Stimulated activated CD4-positive, alpha-beta T cell treated with anti-CD3 and anti-CD28 coated beads, Interleukin-2, amount 100 ng/mL, for 24 hours (primary cell): ENCODE measurements at regions not wholly inside any gene's neighbourhood (a gene's known extent, or its start where the extent isn't known, plus 50 kb on each side); places are given as distances from the start of the nearest gene placed in this dataset.
A peak's percentile ranks its signal among the peaks of the same experiment; 100 is the strongest.

Source experiments
- DNase-seq, 2 donors: peaks; one replicate each; pipeline ENCODE4 v3.0.0-alpha.2; 2020

DNA sequence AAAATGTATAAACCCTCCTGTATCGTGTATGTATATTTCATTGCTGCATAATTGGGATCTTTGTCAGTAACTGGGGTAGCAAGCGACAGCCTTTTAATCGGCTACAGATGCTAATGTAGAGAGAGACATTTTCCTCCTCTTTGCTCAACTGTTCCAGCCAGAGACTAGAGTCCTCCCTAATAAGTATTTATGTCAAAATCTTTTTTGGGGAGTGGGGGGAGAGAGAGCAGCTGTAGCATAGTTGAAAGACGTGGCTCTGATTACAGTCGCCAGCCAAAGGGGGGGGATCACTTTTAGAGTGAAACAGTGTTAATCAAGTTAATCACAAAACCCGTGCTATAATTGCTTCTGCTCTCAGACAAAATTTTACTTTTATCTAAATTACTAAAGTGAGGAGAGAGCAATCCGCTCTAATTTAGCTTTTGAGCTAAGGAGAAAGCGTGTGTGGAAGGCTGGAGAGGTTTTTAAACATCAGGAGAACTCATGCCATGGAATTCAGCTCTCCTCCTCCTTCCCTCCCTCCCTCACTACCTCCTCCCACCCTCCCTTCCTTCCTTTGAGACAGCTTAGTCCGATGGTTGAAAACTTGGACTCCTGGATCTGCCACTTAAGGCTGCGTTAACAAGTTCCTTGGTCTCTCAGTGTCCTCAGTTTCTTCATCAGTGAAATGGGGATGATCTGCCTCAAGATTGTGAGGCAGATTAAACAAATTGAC is 87.3 kb upstream of the ZNF618 start:
- no peak for DNase-seq

DNA sequence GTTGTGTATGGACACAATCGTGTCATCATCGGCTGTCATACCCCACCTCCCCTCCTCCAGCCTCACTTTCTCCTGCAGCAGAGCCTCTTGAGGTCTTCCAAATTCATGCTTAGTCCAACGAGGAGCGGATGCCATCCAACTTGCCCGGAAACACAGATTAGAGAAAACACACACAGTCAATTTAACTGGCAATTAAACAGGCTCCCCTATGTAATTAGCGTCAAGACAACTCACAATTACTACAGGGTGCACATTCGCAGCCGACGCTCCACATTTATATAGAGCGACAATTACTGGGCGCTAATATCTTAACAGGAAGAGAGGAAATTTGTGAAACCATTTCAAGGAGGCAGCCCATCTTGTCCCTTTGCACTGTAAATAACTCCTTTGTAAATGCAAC is 86.0 kb upstream of the ZNF618 start:
- no peak for DNase-seq

DNA sequence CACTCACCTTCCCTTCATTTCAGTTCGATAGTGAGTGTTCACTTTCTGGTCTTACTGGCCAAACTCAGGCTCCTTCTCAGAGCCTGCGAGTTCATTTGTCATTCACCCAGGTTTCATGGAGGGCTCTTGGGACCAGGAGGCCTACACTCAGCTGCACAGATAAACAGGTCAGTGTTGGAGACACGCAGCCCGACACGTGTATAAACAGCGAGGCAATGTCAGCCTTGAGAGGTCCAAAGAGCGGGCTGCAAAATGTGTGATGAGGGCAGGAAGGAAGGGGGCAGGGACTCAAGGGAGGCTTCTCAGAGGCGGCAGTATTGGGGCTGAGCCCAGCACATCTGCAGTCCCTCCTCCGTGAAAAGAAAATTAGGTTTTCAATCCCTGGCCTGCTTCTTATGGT is 82.6 kb upstream of the ZNF618 start:
- DNase-seq = no peak

DNA sequence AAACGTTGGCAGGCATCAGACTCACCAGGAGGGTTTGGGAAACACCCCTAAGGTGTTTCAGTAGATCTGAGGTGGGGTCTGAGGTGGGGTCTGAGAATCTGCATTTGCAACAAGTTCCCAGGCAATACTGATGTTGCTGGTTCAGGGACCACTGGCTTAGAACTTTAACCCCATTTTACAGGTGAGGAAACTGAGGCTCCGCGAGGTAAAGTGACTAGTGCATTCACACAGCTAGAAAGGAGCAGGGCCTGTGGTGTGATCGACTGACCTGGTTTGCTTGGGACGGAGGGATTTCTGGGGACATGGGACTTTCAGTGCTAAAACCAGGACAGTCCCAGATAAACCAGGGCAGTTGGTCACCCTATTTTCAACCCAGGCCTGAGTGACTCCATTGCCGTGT is 81.4 kb upstream of the ZNF618 start:
- no peak for DNase-seq

DNA sequence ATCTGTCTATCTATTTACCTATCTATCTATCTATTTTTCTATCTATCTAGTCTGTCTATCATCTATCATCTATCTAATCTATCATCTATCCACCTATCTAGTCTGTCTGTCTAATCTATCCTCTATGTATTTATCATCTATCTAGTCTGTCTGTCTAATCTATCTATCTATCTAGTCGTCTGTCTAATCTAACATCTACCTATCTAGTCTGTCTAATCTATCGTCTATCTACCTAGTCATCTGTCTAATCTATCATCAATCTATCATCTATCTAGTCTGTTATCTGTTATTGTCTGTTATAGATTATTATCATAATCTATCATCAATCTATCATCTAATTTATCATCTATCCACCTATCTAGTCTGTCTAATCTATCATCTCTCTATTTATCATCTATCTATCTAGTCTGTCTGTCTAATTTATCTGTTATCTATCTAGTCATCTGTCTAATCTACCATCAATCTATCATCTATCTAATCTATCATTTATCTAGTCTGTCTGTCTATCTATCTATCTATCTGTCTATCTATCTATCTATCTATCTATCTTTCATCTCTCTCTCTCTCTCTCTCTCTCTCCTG is 80.2 kb upstream of the ZNF618 start:
- DNase-seq = no peak

DNA sequence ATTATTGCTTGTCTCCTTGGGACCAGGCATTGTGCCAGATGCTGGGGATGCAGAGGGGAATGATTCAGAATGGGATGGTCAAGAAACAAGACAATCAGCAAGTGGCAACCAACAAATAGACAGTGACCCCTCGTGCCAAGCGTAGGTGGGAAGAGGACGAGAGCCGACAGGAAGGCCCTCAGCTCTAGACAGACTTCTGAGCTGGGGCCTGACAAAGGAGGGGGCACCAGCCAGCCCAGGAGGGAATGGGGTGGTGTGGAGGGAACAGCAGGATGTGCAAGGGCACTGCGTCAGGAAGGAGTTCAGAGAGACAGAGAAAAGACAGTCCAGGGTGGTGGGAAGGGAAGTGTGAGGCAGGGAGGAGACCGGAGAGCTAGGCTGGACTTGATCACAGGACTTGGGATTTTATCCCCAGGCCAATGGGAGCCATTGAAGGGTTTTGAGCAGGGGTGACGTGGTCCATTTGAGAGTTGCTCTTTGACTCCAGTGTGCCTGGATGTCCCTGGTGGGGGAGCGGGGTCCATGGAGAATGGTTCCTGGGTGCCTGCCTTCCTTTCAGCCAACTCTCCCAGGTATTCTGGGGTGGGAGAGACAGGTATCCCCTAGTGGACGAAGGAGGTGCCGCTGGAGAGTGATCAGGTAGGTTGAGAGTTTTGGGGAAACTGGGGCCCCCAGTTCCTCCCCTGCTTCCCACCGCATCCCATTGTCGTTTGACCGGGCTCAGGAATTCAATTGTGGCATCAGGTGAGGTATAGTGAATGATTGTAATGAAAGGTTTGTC is 79.3 kb upstream of the ZNF618 start:
- no peak for DNase-seq

DNA sequence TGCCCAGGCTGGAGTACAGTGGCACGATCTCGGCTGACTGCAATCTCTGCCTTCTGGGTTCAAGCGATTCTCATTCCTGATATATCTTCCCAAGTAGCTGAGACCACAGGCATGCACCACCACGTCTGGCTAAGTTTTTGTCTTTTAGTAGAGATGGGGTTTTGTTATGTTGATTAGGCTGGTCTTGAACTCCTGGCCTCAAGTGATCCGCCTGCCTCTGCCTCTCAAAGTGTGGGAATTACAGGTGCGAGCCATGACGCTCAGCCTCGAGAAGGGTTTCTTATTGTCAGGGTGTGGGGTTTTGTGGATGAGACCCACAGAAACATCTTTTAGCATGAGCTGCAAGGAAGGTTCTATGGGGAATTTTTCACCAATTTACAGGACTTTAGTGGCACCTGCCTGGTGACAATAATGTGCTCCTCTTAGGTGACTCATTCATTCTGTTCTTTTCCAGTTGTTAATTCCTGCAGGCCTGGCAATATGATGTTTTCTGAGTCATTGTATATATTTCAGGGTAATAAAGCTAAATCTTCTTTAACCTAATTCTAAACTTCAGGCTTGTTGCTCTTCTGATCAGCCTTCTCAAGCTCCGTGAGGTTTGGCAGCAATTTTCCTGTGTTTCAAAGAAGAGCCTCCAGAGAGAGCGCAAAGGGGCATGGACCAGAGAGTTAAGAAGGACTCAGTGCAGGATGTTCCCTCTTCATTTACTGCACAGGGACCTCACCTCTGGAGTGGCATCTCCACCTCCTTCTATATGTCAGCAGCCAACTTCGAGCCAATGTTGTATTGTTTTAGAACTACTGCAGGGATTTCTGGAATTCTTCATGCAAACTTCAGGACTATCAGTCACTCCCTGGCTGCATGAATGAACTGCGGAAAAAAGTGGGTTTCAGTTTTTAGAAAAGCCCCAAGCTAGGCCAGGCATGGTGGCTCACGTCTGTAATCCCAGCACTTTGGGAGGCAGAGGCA is 77.8 kb upstream of the ZNF618 start:
- no peak for DNase-seq

DNA sequence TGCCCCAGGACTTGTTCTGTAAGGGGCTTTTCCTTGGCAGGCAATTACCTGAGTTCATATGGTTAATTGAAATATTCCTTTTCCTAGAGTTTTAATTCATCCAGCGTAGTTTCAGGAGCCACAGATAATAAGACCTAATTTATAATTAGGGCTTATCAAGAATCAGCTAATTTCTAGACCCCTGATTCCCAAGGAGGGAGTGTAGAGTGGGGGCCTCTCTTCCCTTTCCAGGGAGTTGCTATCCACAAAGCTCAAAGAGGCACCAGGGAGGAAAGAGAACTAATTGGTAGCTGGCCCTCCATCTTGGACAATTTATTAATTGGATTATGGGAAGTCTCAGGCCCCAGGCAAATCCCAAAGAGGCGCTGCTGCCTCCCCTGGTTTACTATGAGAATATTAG is 75.8 kb upstream of the ZNF618 start:
- no peak for DNase-seq

DNA sequence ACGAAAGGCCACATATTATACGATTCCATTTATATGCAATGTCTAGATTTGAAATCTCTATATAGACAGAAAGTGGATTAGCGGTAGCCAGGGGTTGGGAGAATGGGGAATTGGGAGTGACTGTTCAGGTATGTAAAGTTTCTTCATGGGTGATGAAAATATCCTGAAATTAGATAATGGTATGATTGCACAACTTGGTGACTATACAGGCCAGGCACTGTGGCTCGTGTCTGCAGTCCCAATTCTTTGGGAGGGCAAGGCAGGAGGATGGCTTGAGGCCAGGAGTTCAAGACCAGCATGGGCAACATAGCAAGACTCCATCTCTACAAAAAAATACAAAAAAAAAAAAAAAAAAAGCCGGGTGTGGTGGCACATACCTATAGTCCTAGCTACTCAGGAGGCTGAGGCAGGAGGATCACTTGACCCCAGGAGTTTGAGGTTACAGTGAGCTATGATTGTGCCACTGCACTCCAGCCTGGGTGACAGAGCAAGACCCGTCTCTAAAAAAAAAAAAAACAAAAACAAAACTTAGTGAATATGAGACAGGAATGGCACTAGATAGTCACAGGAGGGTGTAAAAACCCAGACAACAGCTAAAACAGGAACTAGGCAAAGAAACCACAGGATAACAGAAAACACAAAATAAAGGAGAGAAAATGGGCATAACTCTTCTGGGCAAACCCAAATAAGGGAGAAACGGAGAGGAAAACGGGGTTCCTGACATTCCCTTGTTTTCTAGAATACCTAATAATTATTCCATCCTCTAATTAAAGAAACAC is 72.1 kb upstream of the ZNF618 start:
- DNase-seq = no peak

DNA sequence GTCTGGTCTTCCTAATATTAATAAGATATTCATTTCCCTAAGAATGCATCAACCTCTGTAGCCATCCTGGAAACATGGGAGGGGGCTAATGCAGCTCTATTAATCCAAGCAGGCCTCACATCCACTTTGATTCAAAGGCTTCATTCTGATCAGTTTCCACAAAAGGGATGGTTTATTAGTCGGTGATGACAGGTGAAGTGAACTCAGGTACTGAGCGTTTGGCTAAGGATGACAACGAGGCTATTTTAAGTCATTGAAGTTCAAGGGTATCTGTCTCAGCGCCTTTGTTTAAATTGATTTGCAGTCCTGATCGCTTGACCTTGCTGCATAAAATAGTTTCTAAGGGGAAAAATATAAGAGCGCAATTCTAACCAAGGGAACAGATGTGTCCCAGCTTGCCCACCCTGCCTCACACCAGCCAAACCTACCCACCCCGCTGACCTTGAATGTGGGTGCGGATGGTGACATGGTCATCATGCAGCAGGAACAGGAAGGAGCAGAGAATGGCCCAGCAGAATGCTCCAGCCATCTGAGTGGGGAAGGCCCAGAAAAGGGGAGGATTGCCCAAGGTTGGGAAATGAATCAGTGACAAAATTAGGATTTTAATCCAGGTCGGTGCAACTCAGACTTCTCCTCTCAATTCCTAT is 70.5 kb upstream of the ZNF618 start:
- no peak for DNase-seq

DNA sequence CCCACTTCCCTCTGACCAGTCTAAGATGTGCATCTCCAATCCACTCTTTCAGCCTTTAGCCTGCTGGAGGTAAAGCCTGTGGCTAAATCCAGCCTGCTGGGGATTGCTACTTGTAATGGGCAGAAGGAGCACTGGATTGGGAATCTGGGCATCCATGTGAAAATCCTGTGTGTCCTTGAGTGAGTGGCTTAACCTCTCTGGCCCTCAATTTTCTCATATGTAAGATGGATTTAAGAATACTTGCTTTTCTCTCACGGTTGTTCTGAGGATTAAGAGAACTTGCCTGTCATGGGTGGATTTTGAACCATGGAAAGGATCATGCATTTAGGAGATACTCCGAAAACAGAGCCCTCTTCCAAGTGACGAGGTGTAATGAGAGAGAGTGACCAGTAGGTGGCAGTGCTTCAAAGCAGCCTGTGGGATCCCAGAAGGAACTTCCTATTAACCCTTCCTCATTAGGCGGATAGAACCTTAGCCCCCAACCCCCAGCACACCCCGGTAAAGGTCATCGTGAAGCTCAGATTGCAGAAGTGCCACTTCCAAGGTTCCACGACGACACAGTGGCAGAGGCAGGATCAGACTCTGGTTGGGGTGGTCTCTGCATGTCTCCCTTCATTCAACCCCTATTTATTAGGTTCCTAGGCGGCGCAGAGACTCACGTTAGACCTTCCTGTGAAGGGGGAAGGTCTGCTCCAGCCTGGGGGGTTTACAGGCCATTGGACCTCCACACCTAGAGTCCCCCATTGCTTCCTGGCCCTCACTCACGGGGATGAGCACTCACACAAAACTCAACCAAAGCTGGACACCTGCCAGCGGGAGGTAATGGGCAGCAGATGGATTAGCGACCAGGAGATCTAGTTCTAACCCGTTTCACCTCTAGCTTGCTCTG is 68.7 kb upstream of the ZNF618 start:
- peak; percentile 28 to 45 for DNase-seq

DNA sequence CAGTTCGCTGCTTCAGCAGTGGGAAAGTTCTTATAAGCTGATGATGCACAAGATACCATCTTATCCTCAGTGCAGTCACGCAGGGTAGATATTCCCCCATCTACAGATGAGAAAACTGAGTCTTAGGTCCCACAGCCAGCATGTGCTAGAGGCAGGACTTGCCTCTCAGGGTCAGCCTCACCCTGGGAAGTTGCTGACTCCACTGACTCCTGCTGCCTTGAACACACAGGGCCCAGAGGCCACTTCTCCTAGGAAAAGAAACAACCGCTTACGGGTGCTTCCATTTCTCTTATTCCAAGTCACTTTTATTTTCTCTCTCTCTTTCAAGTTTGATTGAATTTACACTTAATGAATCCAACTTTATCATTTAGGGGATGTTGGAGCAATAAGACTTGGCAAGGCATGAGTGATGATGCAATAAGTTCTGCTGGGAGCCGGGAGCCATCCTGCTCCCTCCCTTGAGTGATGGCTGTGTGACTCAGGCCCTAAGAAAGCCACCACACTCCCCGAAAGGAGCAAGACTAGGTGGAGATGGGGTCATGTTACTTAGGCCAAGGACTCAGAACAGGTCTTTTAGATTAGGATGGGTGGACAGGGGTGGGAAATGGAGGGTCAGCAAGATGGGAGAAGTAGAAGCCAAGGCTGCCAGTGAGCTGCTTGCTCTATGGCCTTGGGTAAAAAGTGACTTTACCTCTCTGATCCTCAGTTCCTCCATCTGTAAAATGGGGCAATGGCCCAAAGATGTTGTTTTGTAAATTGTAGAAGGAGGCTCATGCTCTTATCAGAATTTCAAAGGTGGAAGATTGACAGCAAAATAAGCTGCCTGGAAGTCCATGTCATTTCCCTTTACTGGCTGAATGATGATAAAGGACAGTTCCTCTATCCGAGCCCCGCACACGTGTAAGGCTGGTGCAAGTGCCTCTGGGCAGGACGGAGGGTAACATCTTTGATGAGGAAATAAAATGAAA is 67.4 kb upstream of the ZNF618 start:
- no peak for DNase-seq

DNA sequence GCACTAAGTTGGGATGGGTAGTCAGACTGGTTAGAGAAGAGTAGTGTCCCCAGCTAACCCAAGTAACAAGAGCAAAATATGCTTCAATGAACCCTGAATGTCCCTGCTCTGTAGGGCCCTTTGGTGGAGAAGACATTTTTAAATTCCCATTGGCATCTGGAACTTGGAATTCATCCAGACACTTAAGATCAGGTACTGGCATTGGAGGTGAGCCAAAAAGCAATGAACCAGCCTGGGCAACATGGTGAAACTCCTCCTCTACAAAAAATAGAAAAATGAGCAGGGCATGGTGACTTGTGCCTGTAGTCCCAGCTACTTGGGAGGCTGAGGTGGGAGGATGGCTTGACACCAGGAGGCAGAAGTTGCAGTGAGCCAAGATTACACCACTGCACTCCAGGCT is 58.9 kb upstream of the ZNF618 start:
- DNase-seq = no peak

DNA sequence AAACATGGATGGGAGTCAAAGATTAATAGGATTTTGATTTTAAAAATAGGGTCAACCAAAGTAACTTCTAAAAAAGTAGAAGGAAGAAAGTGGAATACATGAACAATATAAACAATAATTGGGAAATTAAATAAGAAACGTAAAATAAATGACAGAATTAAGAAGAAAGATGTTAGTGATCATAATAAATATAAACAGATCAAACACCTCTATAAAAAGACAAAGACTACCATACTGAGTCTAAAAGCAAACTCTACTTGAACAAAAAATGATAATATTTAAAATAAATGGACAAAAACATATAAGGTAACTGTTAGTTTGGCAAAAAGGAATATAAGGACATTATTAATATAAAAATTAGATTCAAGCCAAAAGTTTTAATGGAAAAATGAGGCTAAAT is 57.7 kb upstream of the ZNF618 start:
- DNase-seq = no peak

DNA sequence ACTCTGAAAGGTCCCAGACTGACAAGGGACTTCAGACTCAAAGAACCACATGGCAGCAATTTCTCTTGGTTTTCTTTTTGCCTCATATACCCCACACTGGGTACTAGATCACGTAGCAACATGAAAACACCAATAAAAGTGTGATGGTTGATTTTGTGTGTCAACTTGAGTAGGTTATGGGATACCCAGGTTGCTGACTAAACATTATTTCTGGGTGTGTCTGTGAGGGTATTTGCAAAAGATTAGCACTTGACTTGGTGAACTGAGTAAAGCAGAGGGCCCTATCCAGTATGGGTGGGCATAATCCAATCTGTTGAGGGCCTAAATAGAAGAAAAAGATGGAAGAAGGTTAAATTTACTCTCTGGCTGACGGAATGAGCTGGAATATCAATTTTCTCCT is 53.8 kb upstream of the ZNF618 start:
- no peak for DNase-seq

DNA sequence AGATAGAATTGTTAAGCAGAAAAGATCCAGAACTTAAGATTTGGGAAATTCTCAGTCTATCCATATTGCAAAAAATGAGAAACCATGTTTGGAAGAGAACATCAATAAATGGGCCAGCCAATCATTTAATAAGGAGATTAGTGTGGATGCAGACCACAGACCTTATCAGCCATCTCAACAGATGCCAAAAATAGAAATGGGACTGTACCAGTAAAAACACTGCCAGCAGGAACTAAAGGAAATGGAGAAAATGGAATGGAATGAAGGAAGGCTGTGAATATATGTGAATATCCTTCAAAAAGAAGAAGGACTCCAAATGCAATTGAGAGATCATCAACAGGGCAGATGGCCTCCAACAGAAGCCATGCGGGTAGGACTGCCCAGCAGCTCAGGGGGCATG is 52.7 kb upstream of the ZNF618 start:
- no peak for DNase-seq
